Stromal cell of bone marrow (primary cell): ENCODE measurements at regions not wholly inside any gene's neighbourhood (a gene's known extent, or its start where the extent isn't known, plus 50 kb on each side); places are given as distances from the start of the nearest gene placed in this dataset.
"Not testable (repeated sequence)": the region's sequence is repeated elsewhere in the genome, so short reads cannot be mapped to it uniquely, and the experiment has no call there.

Experiments
- DNase-seq: peaks from one replicate; pipeline ENCODE4 v3.0.0-alpha.2; 2012; ENCODE audit warnings: low read depth

DNA sequence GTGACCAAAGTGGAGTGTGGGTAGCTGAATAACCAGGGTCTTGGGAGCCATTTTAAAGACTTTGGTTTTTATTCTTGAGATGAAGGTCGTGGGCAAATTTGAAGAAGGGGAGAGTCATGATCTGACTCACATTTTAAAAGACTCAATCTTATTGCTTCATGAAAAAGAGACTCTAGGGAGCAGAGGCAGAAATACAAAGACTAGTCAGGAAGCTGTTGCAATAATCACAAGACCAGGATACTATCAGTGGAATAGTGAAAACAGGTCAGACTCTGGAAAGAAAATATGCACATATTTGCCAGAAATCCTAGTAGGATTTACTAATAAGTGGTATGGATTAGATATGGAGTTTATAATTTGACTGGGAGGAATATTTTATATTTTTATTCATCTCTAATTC, 448.4 kb downstream of the RAPGEF2 start:
- DNase-seq: peak; percentile 85

DNA sequence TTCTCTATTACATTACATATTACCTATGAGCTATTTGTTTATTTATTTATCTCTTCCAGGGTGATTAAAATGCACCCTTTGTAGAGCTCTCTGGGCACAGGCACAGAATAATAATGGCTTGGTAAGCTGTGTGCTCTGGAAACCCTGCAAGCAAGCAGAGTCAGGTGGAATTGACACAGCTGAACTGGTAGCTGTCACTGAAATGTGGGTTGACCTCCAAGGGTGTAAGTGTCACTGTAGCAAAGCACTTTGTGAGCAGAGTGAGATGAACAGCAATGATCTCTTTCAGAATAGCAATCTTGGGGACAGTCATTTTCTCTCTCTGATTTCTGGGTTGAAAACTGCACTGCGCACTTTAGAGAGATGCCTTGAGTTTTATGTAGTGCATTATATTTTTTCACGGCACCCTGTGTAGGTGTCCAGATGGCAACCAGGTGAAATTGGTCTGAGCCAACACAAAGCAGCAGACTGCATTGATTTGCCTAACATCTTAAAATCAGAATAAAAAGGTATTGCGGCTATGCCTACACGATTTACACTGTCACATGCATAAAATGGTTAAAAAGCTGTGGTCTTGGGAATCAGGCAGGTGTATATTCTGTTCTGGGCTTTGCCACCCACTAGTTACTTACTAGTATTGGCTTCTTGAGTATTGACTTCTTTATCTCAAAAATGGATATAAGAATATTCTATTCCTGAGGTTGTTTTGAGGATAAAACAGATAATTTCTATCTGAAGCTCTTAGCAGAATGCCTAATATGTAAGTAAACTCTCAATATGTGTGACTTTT, 450.3 kb downstream of the RAPGEF2 start:
- no peak for DNase-seq

DNA sequence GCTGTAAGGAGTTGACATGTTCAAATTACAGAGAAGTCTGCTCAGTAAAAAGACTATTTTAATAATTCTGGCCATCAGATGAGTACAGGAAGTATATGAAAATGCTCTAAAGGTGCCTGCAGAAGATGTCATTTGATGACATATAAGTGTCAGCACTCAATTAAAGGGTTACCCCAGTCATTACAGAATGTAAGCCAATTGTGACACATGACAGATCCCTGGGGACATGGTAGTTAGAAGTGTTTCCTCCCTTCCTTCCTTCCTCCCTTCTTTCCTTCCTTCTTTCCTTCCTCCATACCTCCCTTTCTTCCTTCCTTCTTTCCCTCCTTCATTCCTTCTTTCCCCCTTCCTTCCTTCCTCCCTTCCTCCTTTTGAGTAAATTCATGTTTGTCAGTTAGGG, 453.0 kb downstream of the RAPGEF2 start:
- no peak for DNase-seq

DNA sequence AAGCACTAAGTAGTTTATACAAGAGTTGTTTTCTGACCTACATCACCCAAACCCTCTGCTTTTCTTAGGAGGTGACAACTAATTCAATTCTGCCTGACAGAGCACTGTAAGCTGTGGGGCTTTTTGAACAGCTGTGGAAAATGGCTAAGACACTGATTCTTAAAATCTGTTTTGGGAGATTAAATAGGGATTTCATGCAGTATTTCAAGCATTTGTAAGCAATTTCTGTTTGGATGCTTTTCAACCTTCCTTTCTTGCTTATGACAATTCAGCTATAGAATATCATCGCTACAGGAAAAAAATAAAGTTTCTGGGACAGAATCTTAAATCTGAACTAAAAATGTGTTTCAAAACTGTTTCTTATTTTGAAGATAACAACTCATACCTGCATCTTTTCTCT, 459.5 kb downstream of the RAPGEF2 start:
- DNase-seq: no peak

DNA sequence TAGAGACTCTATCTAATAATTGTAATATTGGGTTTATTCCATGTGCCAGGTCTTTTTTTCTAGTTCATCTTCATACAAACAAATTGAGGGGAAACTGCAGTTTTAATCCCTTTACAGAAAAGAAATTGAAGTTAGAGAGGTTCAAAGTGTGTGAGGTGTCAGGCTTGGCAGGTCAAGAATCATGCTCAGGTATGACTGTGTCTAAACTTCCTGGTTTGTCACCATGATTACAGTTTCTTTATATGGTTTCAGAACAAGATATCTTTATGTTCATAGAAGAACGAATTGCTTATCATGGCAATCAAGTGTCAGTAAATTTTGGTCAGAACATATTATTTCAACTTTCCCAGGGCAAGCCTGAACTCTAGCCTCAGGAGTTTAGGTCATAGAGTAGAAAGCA, 460.4 kb downstream of the RAPGEF2 start:
- no peak for DNase-seq

DNA sequence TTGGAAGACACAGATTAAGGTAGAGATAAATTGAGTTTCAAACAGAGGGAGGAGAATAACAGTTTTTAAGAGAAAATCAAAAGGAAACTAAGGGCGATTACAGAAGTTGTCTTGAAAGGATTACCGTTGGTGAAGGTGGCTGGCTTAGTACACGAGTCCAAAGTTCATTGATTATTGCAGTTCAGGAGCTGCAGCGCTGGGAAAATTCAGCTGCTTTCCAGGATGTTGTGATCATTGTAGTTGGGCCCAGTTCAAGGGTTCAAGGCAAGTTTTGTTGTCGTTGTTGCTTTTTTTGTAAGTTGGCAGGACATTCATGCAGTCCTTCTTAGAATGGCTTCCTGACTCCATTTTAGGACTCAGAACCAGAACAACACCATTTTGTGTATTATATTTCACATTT, 461.7 kb downstream of the RAPGEF2 start:
- DNase-seq: no peak

DNA sequence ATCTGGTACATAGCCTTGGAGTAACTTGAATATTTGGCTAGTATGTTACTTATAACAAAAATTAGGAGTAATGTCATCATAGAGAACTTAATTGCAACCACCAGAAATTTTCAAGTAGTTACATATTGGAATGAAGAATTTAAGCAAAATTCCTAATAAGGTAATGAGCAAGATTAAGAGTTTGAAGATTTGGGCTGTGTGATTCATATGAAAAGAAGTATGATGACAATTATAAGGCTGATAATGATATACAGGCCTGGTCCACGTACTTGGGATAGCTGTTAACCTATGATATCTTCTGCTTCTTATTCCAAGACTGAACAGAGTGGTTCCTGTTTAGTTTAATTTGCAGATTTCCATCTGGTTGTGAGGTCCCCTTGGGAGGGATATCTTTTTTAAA, 463.9 kb downstream of the RAPGEF2 start:
- DNase-seq: no peak

DNA sequence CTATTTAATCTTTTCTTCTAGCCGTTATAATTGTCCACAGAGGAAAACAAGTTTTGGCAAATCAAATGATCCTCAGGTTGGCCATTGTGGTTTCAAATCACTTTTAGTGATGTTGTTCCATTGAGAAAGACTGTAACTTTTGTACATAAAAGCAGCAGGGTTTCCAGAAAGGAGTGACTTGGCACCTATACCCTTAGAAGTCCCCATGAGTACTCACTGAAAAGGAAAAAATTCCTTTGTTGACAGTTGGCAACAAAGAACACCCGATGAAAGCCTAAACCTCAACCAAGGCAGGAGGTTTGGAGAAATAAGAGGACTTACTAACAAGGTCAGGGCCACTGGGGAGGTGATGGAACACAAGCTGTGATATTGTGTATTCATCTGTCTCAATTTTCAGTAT, 474.4 kb downstream of the RAPGEF2 start:
- DNase-seq: no peak

DNA sequence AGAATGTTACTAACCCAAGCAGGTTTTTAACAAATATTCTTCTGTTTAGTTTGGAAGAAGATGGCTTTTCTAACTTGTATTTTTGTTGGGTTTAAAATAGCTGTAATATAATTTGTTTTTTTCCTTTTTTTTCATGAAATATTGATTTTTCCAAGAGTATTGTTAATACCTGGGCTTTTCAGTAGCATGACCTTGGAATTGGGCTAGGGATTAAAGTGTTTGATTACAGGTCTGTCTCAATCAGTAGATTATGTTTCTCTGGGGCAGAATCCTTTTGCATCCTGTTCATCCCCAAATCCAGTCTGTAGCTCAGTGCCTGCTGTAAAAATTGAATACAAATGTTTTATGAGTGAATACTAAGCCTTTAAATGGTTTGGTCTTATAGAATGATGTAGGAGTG, 479.8 kb downstream of the RAPGEF2 start:
- DNase-seq: no peak

DNA sequence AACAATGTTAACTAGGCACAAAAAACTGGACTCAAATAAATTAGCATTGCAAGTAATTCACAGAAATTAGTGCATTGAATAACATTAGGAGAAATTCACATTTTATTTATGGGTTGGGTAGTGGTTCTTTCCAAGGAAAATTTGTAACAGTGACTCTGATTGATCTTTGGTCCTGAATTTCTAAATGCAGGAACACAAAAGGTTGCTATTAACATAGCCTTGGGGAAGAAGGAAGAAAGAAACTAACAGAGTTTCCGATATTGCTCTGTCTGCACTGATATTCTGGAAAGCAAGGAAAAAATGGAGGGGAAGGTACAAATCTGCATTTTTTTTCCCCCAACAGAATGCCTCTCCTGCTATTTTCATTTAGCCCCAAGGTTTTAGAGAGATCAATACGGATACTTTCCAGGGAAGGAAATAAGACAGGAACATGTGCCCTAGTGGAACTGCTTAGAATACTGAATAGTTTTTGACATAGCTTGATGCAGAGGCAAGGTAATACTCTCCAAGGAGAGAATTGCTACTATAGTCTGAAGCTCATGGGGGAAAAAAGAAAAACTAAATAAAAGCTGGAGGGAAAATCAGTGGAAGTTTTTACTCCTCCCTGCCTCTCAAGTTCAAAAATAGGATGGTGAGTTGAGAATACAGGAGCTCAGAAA, 490.1 kb downstream of the RAPGEF2 start:
- DNase-seq: no peak

DNA sequence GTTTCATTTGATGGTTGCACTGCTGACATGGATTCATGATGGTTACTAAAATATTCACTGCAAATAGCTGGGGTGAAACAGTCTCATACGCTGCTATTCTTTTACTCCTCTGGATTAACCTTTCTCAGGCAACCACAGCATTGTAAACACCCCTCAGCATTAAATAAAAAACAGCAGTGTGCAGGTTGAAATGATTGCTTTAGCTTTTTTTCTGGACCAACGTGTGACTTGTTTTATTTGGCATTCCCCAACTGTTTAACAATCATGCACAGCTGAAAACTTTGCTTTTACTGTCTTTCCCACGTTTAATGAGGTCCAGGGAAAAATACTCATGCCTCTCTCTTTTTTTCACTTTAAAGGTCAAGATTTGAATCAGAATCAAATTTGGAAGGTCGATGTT, 490.8 kb downstream of the RAPGEF2 start:
- no peak for DNase-seq

DNA sequence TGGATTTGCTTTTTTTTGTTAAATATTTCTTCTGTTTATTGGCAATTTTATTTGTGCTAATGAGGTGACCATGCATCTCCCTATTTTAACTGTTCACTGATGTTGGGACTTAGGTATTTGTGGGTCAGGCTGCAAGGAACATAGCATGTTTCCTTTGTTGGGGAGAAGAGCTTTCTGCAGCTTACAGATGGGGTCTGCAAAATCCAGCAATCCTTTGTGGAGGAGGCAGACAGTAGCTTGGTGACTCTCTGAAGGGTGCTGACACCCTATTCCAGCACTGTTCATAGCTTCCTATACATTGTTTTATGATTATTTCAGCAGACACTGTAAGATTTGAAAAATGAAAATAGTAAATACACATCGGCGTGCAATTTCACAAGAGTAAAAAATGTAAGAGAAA, 491.7 kb downstream of the RAPGEF2 start:
- no peak for DNase-seq

DNA sequence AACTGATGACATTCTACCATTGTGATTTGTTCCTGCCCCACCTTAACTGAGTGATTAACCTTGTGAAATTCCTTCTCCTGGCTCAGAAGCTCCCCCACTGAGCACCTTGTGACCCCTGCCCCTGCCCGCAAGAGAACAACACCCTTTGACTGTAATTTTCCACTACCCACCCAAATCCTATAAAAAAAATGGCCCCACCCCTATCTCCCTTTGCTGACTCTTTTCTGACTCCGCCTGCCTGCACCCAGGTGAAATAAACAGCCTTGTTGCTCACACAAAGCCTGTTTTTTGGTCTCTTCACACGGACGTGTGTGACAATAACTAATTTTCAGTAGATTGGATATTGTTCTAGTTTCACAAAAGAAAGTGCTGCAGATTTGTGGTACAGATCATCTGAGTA, 492.2 kb downstream of the RAPGEF2 start:
- not testable (repeated sequence) for DNase-seq

DNA sequence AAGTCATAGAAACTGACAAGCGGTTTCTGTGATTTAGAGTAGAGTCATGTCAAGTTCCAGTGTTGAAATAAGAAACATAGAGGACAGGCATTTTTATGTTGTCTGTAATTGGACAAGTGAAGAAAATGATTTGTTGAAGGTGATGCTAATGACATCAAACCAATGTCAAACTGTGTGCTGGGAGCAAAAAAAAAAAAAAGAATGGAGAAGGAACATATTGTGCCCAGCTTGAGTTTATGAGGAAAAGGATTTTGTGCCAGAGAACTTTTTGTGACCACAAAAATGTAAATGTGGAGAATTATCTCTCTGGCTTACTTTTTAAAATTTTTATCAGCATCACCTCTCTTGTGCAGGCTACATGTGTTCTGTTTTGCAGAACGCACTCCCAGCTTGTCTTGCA, 495.7 kb downstream of the RAPGEF2 start:
- no peak for DNase-seq

DNA sequence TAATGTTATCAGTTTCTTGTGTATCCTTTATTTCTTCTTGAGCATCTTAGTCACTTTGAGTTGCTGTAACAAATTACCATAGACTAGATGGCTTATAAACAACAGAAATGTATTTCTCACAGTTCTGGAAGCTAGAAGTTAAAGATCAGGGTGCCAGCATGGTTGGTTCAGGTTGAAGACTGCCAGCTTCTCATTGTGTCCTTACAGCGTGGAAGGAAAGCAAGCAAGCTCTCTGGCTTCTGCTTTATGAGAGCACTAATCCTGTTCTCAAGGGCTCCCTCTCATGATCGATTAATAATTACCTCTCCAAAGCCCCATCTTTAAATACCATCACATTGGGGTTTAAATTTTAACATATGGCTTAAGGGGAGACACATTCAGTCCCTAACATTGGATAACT, 497.2 kb downstream of the RAPGEF2 start:
- no peak for DNase-seq

DNA sequence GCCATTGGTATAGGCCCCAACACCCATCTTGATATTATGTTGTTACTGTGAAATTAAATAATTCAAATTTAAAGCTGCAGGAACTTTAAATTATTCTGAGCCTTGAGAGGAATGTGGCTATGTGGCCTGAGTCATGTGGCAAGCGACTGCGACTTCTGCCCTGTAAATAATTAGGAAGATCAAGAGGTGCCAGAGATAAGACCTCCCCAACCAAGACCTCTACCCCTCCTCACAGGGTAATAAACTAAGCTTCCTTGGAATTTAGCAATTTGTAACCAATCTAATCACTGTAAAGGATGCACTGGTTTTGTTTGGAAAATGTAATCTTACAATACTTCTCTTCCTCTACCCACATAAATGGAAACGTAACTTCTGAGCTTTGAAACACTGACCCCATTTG, 501.9 kb downstream of the RAPGEF2 start:
- DNase-seq: no peak

DNA sequence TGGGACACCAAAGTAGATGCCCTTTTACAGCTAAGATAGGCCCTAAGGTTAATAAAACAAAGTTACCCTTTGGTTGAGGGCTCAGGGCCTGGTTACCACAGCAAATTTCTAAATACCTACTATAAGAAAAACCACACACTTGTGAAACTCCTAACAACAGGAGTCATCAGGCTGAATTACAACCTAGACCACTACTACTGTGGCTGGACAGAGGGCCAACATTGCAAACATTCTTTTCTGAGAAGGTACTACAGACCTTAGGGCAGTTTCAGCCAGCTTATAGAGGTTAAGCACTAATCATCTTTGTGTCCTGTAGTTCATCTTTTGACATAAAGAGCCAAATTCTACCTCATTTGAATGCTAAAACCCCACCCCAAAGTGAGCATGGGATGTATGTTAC, 504.0 kb downstream of the RAPGEF2 start:
- no peak for DNase-seq

DNA sequence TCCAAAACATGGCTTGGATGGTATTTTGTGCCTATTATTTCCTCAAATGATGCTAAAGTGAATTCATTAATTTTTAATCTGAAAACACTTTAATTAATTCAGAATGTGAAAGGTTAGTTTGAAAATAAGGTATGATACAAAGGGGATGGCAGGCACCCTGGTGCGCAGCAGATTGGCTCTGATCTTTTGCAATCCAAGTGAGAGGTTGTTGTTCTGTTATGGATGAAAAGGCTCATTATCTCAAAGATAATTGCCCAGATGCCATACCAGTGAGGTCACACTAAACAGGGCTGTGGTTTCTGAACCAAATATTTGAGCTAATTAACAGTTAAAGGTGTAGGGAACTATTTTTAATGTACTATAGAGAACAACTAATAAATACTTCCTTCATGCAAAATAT, 504.9 kb downstream of the RAPGEF2 start:
- no peak for DNase-seq

DNA sequence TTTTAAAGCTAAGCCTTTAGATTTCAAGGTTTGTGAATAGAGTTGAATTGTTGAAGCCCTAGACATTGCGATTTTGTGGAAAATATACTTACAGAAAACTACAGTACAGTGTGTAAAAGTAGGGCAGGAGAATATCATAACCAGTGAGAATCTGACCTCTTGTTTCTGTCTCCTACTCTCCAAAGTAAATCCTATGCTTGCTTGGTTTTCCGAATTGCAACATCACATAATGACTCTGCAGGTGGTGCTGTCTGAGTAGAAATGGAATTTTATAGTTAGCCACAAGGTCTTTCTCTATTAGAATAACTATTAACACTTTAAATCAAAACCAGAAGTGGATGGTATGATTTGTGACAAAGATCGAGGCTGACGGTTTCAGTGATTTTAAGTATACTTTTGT, 505.6 kb downstream of the RAPGEF2 start:
- no peak for DNase-seq

DNA sequence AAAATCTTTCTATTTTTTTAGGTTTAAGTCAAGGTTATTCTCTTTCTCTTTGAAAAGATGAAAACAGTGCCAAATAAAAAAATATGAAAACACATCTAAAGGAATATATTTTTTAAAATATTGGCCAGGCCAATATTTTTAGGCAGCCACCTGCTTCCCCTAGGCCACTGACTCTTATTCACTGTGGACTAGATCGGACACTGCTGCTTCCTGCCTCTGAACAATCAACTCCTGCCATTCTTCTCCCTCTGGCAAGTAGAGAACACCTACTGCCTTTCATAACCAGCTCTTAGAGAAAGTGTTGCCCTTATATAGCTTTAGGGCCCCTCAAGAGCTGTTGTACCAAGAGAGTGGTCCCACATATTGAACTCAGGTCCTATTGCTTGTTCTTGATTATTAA, 529.2 kb downstream of the RAPGEF2 start:
- no peak for DNase-seq

DNA sequence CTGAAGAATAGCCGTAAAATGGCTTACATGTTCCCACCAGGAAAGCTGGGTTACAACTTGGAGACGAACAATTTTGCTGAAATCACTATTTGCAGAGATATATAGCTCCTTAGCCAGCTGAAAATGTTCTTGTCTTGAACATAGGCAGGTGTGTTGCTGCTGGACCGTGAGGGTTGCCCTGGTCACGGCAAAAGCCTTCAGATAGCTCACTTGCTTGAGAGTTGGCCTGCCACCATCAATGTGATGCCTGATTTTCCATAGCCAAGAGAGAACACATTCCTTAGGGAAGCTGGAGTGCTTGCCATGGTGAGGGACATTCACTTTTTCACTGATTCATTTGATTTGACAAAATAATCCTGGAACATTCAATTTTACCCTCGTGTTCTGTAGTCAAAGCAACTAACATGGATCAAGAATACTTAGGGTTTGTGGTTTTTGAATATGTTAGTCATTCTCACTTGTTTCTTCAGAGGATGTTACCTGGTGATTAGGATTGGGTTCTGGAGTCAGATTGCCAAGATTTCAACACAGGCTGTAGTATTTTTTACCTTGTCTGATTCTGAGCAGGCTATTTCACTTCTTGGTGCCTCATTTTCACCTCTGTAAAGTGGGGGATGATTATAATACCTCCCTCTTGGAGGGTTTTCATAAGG, 536.9 kb downstream of the RAPGEF2 start:
- no peak for DNase-seq

DNA sequence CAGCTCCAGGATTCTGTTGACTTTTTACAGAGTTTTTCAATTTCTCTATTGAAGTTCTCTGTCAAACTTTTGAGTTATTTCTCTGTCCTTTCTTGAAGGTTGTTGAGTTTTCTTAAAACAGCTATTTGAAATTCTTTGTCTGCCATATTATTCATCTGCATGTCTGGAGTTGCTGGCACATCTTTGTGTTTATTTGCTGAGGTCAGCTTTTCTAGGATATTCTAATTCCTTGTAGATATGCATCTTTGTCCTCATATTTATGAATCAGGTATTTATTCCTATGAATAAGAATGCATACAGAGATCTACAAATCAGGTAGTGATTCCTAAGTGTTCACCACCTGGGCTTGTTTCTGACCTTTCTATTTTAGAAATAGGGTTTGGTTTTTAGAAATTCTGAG, 546.4 kb downstream of the RAPGEF2 start:
- no peak for DNase-seq

DNA sequence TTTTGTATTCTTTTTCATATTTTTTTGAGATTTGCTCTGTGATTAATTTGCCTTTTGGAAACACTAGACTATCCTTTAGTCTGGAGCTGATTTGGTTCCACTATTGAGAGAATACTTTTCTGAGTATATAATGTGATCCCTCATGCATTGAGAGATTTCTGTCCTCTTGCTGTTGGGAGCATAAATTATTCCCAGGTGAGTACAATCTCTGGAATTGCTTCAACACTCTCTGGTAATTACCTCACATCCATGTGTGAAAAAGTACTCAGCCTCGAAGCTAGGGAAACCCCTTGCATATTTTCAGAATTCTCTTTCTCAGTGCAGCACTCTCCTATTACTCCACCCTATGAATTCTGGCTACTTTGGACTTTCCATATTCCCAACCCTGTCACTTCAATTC, 550.0 kb downstream of the RAPGEF2 start:
- DNase-seq: no peak

DNA sequence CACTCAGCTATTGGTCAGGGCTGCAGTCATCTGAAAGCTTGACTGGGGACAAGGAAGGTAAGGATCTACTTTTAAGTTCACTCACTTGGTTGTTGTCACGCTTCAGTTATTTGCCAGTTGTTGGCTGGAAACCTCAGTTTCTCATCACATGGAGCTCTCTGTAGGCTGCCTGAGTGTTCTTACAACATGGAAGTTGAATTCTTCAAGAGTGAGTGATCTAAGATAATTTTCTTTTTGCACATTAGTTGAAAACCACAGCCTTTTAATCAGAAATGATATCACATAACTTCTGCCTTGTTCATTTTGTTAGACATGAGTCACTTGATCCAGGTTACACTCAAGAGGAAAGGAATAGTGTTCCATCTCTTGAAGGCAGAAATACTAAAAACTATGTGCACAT, 552.7 kb downstream of the RAPGEF2 start:
- peak; percentile 13 for DNase-seq
